Type B pancreatic cell (in vitro differentiated cells): ENCODE measurements at regions not wholly inside any gene's neighbourhood (a gene's known extent, or its start where the extent isn't known, plus 50 kb on each side); places are given as distances from the start of the nearest gene placed in this dataset.

ENCODE experiments used
- DNase-seq: peaks from one replicate; pipeline ENCODE4 v3.0.0; 2021; ENCODE audit warnings: mixed read lengths; ENCODE audit not compliant: unreplicated experiment; ENCODE audit errors: extremely low spot score
- H3K27ac Mint-ChIP-seq: 2 replicates; pipeline ENCODE4 v1.8.0; 2021; ENCODE audit warnings: mild to moderate bottlenecking, mixed read lengths
- H3K27me3 Mint-ChIP-seq: 2 replicates; pipeline ENCODE4 v1.8.0; 2021; ENCODE audit warnings: mixed read lengths
- H3K36me3 Mint-ChIP-seq: 2 replicates; pipeline ENCODE4 v1.8.0; 2021; ENCODE audit warnings: mixed read lengths
- H3K4me1 Mint-ChIP-seq: one replicate; pipeline ENCODE4 v1.8.0; 2021; ENCODE audit warnings: mixed read lengths; ENCODE audit not compliant: unreplicated experiment
- H3K4me3 Mint-ChIP-seq: 2 replicates; pipeline ENCODE4 v1.8.0; 2021; ENCODE audit warnings: mild to moderate bottlenecking, mixed read lengths
- H3K9me3 Mint-ChIP-seq: 2 replicates; pipeline ENCODE4 v1.8.0; 2021; ENCODE audit warnings: mixed read lengths
- TF ChIP-seq, protein P1 (sequence below): fragments of 200-600 bp; sonication (generic); conservative IDR thresholded peaks from 2 replicates; pipeline ENCODE4 v1.5.0; 2021; ENCODE audit warnings: antibody characterized with exemption, mild to moderate bottlenecking

GRCh38 chr17:79671085-79671694 lies 59.6 kb upstream of the ENPP7 start:
- Mint-ChIP-seq H3K36me3 (no peaks in the 10 kb centered on the region), H3K9me3 (peaks cover 8% of the 10 kb centered on the region), H3K27ac (no peak overlapping the region), H3K4me3 (no peak overlapping the region), H3K4me1 (no peaks in the 10 kb centered on the region), H3K27me3 (peaks cover 15% of the 10 kb centered on the region)
- DNase-seq: no peak
- TF ChIP-seq, protein P1, sequence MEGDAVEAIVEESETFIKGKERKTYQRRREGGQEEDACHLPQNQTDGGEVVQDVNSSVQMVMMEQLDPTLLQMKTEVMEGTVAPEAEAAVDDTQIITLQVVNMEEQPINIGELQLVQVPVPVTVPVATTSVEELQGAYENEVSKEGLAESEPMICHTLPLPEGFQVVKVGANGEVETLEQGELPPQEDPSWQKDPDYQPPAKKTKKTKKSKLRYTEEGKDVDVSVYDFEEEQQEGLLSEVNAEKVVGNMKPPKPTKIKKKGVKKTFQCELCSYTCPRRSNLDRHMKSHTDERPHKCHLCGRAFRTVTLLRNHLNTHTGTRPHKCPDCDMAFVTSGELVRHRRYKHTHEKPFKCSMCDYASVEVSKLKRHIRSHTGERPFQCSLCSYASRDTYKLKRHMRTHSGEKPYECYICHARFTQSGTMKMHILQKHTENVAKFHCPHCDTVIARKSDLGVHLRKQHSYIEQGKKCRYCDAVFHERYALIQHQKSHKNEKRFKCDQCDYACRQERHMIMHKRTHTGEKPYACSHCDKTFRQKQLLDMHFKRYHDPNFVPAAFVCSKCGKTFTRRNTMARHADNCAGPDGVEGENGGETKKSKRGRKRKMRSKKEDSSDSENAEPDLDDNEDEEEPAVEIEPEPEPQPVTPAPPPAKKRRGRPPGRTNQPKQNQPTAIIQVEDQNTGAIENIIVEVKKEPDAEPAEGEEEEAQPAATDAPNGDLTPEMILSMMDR: no peak

GRCh38 chr17:79670537-79671084 lies 59.8 kb upstream of the RBFOX3 start:
- peaks cover 15% of the 10 kb centered on the region for H3K27me3 Mint-ChIP-seq
- TF ChIP-seq, protein P1: no peak
- H3K4me3 Mint-ChIP-seq: no peak overlapping the region
- H3K9me3 Mint-ChIP-seq: peaks cover 8% of the 10 kb centered on the region
- H3K27ac Mint-ChIP-seq: peak overlapping the region; percentile 48
- H3K36me3 Mint-ChIP-seq: no peaks in the 10 kb centered on the region
- H3K4me1 Mint-ChIP-seq: no peaks in the 10 kb centered on the region
- no peak for DNase-seq

GRCh38 chr17:79669861-79670260 lies 59.0 kb upstream of the RBFOX3 start:
- TF ChIP-seq, protein P1: no peak
- no peak overlapping the region for H3K4me3 Mint-ChIP-seq
- H3K27me3 Mint-ChIP-seq: peaks cover 15% of the 10 kb centered on the region
- peaks cover 6% of the 10 kb centered on the region for H3K4me1 Mint-ChIP-seq
- H3K36me3 Mint-ChIP-seq: no peaks in the 10 kb centered on the region
- DNase-seq: no peak
- H3K27ac Mint-ChIP-seq: no peak overlapping the region
- H3K9me3 Mint-ChIP-seq: peaks cover 8% of the 10 kb centered on the region

- H3K27me3 Mint-ChIP-seq: peaks cover 13% of the 10 kb centered on the region
- no peak for DNase-seq
- H3K36me3 Mint-ChIP-seq: no peaks in the 10 kb centered on the region
- peaks cover 4% of the 10 kb centered on the region for H3K9me3 Mint-ChIP-seq
- peaks cover 10% of the 10 kb centered on the region for H3K4me1 Mint-ChIP-seq
- TF ChIP-seq, protein P1: no peak
- H3K27ac Mint-ChIP-seq: no peak overlapping the region
- H3K4me3 Mint-ChIP-seq: no peak overlapping the region
Observed at GRCh38 chr17:79668344-79669250, 57.7 kb upstream of the RBFOX3 start.

DNA sequence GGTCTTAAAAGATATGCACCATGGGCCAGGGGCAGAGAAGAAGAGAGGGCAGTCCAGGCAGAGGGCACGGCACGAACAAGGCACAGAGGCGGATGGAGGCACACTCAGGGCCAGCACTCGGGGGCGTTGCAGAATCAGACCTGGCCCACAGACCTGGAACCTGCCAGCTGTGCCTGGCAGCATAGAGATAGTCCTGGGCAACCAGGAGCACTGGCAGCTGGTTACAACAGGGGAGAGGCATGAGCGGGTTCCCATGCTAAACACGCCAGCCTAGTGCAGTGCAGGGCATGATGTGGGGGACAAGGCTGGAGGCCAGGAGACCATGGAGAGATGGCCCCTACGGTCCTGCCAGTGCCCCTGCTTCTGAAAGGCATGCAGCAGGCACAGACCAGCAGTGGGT lies 56.9 kb upstream of the RBFOX3 start:
- DNase-seq: no peak
- TF ChIP-seq, protein P1: no peak

More for the DNA sequence above, 56.9 kb upstream of the RBFOX3 start:
- Mint-ChIP-seq H3K27me3 (peaks cover 11% of the 10 kb centered on the region), H3K36me3 (no peaks in the 10 kb centered on the region), H3K27ac (peak overlapping the region; percentile 36), H3K9me3 (no peaks in the 10 kb centered on the region), H3K4me3 (no peak overlapping the region), H3K4me1 (peaks cover 10% of the 10 kb centered on the region)
